ENCODE measurements at regions not wholly inside any gene's neighbourhood (a gene's known extent, or its start where the extent isn't known, plus 50 kb on each side); places are given as distances from the start of the nearest gene placed in this dataset.
A peak's percentile ranks its signal among the peaks of the same experiment; 100 is the strongest.
"Not testable (repeated sequence)": the region's sequence is repeated elsewhere in the genome, so short reads cannot be mapped to it uniquely, and the experiment has no call there.

GRCh38 chr9:41367301-41367700 lies 178.2 kb upstream of the ZNG1F start:
- DNase-seq = not testable (repeated sequence)

GRCh38 chr9:41361790-41362189 lies 172.7 kb upstream of the ZNG1F start:
- not testable (repeated sequence) for DNase-seq

- peak; percentile 0 to 22 (median 7) for DNase-seq
These were observed 170.0 kb upstream of the ZNG1F start for GRCh38 chr9:41359116-41359515.

GRCh38 chr9:41358682-41359081 lies 169.6 kb upstream of the ZNG1F start:
- peak; percentile 69 to 87 (median 76) for DNase-seq

- not testable (repeated sequence) for DNase-seq
These were observed 168.8 kb upstream of the ZNG1F start for GRCh38 chr9:41357918-41358404.

GRCh38 chr9:41357350-41357748 lies 168.2 kb upstream of the ZNG1F start:
- DNase-seq = not testable (repeated sequence)

- peak; percentile 55 to 80 (median 70) for DNase-seq
These were observed 167.7 kb upstream of the ZNG1F start for GRCh38 chr9:41356588-41357349.

- DNase-seq = not testable (repeated sequence)
These were observed 166.8 kb upstream of the ZNG1F start for GRCh38 chr9:41355712-41356450.

- DNase-seq = not testable (repeated sequence)
These were observed 165.9 kb upstream of the ZNG1F start for GRCh38 chr9:41354978-41355377.

- not testable (repeated sequence) for DNase-seq
These were observed 165.2 kb upstream of the ZNG1F start for GRCh38 chr9:41354060-41354934.

GRCh38 chr9:41353026-41353425 lies 163.9 kb upstream of the ZNG1F start:
- DNase-seq = not testable (repeated sequence)

GRCh38 chr9:41352390-41352789 lies 163.3 kb upstream of the ZNG1F start:
- DNase-seq = not testable (repeated sequence)

- peak; percentile 53 to 87 (median 74) for DNase-seq
These were observed 158.8 kb upstream of the ZNG1F start for GRCh38 chr9:41347893-41348292.

- not testable (repeated sequence) for DNase-seq
These were observed 143.4 kb upstream of the ZNG1F start for GRCh38 chr9:41332562-41332961.

GRCh38 chr9:41321277-41321676 lies 132.2 kb upstream of the ZNG1F start:
- DNase-seq = peak in 2 of 4 experiments; percentile 1 to 18

GRCh38 chr9:41308953-41309352 lies 119.8 kb upstream of the ZNG1F start:
- not testable (repeated sequence) for DNase-seq

- DNase-seq = not testable (repeated sequence)
These were observed 96.6 kb upstream of the ZNG1F start for GRCh38 chr9:41285744-41286143.

- not testable (repeated sequence) for DNase-seq
These were observed 91.5 kb upstream of the ZNG1F start for GRCh38 chr9:41280299-41281238.

GRCh38 chr9:41279437-41279836 lies 90.3 kb upstream of the ZNG1F start:
- DNase-seq = not testable (repeated sequence)

GRCh38 chr9:41279033-41279432 lies 89.9 kb upstream of the ZNG1F start:
- not testable (repeated sequence) for DNase-seq
